CD4-positive, alpha-beta T cell treated with Interleukin-4 for 1 hour (primary cell): ENCODE measurements at regions not wholly inside any gene's neighbourhood (a gene's known extent, or its start where the extent isn't known, plus 50 kb on each side); places are given as distances from the start of the nearest gene placed in this dataset.

Source experiments
- DNase-seq, 2 donors: peaks; one replicate each; pipeline ENCODE4 v3.0.0-alpha.2; 2020 to 2022

DNA sequence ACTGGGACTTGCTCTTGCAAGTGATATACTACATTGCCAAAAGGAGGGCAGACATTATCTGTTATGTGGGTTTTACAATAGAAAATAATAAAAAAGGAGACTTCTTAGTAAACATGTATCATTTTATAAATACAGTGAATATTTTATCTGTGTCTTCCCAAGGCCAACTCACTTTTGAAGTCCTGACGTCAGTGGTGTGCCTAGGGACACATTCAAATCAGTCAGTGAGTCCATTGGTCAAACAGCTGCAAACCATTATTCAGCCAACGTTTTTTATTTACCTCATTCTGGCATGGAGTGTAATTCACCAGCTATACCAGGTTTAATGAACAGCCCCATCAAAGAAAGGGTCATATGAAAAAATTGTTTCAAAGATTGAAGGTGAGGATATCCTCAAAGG, 263.7 kb downstream of the IPMK start:
- DNase-seq: no peak

DNA sequence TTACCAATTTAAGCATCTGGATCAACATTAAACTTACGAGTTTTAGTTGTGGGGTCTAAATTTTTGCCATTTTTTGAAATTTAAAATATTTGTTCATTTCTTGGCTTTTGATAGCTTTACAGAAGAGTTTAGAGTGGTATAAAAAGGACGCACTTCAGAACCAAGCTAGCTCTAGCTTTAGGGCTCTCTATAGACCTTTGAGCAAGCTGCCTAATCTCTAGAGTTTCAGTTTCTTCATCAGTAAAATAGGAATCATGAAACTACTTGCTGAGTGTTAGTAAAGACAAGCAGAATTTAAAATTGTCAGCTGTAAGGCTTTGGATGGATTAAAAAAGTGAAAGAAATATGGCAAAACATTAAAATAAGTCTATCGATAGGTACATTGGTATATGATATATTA, 266.5 kb downstream of the IPMK start:
- no peak for DNase-seq

DNA sequence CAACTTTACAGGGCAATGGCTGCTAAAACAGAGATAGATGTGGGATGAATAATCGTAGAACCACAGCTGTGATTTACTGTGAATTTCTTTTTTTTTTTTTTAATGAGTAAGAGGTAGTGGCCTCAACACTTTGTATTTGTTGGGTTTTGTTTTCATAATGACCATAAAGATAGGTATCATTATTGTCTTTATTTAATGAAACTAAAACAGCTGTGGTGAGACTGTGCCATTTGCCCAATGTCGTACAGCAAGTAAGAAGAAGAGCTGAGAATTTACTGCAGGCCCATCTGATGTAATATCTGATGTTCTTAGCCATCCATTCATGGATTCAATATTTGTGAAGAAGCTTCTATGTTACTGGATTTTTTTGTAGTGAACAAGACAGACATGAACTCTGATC, 271.2 kb downstream of the IPMK start:
- DNase-seq: no peak

DNA sequence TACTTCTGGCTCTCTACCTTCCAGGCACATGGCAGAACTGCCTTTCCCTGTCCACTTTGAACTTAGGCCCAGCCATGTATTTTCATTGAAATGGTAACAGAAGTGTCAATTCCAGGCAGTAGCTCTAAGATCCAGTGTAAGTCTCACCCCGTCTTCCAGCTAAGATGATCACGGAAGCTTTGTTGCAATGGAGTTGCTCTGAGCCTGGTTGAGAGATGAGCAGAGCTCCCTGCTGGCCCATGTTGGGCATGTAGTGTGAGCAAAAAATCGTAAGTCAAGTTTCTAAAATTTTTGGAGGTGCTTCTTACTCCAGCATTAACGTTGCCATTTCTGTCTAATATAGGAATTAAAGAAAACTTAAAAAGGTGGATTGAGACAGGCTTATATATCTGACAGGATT, 274.4 kb downstream of the IPMK start:
- no peak for DNase-seq

DNA sequence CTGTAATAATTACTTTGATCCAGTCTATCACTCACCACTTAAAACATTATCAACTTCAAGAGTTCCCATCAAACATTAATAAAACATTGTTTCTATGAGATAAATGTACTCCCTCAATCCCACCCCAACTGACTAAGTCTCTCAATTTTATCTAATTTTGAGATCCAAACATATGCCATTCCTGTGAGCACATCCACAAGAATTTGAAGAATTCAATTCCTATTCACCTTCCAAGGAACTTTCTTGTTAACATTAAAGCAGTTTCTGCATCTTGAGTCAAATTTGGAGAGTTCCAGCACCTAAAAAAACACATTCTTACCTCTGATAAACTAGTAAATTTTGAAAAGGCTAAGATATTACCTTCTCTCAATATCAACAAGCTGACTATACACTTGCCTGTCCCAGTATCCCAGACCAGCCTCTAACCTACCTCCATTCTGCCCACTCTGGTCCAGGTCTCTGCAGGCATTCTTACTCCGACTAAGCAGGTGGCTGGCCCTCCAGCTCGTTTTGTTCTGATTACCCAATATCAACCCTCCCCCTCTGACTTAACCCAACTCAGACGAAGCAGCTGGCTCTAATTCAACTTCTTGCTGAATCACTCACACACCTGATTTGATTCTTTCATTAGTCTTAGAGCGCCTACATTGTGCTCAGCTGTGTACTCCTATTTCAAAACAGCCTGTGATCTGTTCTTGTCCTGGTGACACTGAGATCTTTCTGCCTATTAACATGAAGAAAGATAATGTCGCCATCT, 275.2 kb downstream of the IPMK start:
- no peak for DNase-seq

DNA sequence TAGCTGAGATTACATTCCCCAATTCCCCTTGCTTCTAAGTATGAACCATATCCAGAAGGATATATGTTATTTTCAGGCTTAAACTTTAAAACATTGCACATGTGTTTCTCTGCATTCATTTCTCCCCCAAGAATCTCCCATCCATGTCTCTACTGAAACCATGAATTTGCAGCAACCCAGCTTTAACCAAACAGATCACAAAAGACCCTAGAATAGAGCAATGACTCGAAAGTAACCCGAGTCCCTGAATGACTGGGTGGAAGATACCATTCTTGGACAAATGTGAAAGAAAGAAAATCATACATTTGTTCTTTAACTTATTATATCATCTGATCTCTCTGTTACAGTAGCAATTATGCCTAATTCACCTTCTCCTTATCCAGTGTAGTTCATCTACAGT, 278.7 kb downstream of the IPMK start:
- DNase-seq: no peak

DNA sequence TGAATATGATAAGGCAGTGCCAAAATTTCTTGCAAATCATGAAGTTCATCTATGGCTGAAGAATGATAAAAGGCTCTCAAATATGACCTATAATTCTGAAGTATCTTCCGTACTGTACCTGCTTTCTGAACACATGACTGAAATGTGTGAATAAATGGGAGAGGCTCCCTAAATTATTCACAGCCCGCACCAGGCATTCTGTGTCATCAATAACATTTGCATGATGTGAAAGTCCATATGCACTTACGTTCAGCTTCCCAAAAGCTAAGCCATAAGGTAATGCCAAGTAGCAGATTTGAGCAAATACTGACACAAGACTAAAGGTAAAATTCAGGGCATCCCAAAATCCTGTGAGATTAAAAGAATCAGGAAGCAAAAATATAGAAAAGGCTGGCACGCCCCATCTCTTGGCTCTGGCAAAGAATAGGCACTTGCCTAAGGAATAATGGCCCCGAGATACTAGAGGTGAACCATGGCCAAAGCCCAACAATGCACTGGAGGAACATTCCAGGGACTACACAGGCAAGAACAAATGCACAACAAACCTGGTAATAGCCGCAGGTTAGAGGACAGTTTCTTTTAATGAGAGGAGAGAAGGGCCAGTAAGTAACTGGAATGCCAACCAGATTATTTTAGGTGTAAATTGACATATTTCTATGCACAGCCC, 280.5 kb downstream of the IPMK start:
- DNase-seq: no peak

DNA sequence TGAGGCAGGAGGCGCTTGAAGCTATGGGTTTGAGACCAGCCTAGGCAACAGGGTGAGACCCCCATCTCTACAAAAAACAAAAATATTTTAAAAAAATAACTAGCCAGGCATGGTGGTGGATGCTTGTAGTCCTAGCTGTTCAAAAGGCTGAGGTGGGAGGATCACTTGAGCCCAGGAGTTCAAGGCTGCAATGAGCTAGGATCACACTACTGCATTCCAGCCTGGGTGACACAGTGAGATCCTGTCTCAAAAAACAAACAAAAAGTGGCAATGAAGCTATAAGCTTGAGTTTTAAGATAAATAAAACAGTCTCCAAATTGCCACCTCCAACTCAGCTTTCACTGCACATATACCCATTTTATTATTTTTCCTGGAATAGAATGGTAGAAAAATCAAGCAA, 281.3 kb downstream of the IPMK start:
- no peak for DNase-seq

DNA sequence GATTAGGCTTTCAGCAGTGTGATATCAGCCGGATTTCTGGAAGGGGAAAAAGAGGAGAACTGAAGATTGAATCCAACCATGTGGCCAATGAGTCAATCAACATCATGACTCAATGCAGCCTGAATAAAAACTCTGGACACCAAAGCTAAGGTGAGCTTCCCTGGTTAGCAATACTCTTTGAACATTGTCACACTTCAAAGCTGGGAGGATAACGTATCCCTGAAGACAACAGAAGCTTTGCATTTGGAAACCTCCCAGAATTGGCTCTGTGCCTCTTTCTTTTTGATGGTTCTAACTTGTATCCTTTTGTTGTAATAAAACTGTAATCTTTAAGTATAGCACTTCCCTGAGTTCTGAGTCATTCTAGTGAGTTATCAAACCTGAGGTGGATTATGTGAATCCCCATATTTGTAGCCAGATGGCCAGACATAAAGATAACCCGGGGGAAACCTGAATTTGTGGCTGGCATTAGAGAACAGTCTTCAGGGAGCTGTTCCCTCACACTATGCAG, 284.4 kb downstream of the IPMK start:
- no peak for DNase-seq

DNA sequence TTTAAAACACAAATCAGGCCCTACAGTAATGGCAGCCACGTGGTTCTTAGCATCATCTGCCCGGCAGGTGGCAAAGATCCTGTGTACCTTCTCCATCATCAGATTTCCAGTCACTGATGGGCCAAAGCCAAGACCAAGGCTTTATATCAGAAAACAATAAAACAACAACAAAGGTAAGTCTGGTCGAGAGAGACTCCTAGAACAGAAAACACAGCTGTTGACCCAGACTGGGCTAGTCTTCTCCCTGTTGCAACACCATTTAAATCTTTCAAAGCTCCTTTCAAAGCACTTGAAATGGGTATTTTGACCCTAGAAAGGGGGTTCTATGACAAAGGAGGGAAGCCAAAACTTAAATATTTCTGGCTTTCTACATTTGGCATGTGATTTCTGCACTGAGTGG, 285.6 kb downstream of the IPMK start:
- no peak for DNase-seq

DNA sequence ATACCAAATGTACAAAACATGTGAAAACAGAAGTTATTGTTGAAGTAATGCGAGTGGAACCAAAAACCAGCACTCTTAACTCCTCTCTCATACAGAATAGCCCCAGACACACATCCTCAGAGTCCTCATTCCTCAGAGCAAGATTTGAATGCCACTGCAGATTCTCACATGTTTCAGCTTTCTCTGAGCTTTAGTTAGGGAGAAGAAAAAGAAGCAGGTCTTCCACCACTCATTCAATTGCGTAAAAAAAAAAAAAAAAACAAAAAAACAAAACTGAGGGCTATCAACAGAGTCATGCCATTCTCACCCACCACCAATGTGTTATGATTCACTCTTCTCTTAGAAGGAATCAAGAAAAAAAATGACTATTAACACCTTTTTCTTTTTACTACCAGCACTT, 287.7 kb downstream of the IPMK start:
- no peak for DNase-seq

DNA sequence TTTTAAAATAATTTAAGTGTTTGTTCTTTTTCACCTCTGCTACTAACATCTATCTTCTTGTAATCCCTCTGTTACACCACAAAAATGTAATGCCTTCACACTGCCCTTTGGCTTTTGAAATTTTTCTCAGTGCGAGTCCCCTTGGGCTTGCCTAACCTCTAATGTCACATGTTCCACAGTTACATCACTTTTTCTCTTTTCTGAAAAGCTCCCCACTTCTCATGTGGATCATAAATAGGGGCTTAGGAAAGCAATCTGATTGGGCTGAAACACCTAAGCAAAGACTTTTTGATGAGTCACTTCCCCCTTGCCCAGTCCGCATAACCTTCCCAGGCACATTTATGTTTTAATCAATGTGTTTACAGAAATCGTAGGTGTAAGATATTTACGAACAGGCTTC, 288.2 kb downstream of the IPMK start:
- no peak for DNase-seq

DNA sequence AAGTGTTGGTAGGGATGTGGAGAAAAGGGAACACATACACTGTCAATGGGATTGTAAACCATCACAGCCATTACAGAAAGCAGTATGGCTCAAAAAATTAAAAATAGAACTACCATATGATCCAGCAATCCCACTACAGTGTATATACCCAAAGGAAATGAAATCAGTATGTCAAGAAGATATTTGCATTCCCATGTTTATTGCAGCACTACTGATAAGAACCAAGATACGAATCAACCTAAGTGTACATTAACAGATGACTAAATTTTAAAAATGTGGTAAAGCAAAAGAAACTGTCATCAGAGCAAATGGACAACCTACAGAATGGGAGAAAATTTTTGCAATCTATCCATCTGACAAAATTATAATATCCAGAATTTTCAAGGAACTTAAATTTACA, 290.4 kb downstream of the IPMK start:
- no peak for DNase-seq

DNA sequence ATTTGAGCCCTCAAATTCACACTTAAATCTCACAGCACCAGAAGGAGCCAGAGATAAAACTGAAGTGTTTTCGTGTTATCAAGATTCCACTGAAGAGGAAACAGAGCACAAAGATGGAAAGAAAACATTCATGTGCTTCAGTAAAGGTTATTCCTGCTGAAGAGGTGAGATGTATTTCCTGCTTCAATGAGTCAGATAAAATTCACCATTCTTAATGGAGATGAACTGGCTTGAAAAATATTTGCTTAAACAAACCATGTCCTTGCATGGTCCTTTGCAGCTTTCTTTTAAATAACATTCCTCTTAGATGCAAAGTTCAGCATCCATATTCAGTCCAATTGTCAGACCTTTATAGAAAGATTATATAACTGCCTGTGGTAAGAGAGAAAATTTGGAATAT, 294.2 kb downstream of the IPMK start:
- DNase-seq: no peak

DNA sequence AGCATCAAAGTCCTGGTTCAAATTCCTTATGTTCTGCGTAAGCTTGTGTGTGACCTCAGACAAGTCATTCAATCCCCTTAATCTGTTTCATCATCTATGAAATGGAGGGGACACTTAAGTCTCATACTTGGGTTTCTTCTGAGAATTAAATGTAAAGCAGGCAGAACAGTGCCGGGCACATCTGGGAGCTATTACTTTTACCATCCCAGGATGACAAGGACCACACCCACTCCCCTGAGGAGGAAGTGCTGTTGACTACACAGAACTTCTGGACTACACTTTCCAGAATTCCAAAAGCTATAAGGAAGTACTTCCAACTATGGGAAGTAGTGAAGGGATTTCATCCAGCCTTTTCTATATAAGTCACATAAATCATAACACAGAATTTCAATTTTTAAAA, 294.9 kb downstream of the IPMK start:
- DNase-seq: no peak

DNA sequence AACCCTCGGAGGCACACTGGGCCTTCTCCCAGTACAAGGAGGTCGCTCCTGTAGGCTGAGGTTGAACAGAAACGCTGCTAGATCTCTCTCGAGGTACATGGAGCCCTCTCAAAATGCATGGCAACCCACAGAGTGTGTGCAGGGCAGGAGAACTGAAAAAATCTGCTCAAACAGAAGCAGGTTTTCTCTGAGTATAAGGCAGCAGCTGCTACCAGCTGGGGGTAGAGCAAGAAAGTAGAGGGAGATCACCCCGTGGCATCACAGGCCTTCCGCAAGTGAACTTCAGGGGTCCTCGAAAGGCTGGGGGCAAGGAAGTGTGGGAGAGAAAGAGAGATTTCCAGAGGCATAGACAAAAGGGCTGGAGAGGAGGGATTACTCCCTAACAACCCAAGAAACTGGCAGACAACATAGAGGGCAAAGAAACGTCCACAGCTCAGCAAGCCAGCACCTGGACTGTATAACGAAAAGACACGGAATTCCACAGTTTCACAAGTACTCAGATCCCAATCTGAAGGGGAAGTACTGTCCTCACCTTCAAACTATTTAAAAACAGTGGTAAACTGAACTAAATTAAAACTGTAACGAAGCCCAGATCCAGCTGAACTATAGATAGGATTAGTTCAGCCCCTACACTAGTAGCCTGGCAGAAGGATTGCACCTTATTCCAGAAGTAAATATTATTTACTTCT, 299.2 kb downstream of the IPMK start:
- DNase-seq: no peak

DNA sequence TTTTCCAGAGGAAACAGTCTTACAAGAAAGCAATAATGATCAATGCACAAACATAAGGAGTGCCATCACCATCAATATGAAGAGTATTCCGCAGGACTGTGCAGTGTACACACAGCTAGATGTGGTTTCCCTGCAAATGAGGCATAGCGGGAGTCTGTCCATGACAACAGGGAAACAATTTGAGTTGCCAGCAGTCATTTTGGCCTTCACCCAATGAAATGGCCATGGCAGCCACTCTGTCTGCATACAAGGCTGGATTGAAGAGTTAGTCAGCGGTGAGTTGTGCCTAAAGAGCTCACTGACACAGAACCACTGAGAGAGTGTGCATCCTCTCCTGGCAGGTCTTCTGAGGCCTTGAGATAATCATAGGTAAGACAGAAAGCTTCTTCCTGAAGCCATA, 303.3 kb downstream of the IPMK start:
- DNase-seq: no peak

DNA sequence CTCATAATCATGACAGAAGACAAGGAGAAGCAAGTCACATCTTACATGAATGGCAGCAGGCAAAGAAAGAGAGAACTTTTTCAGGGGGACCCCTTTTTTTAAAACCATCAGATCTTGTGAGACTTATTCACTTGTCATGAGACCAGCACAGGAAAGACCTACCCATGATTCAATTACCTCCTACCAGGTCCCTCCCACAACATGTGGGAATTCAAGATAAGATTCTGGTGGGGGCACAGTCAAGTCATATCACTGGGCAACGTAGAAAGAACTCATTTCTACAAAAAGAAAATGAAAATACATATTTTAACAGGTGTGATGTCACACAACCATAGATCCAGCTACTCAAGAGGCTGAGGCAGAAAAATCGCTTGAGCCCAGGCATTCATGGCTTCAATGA, 304.1 kb downstream of the IPMK start:
- no peak for DNase-seq

DNA sequence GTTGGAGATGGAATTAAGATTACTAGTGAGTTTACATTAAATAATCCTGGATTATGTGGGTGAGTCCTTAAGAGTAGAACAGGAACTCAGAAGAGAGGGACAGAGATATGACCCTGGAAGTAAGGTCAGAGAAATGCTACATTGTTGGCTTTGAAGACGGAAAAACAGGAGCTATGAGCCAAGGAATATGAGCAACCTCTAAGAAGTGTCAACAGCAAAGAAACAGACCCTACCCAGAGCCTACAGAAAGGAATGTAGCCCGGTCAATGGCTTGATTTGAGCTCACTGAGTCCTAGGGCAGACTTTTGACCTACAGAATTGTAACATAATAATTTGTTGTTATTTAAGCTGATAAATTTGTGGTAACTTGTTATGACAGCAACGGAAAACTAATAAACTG, 304.9 kb downstream of the IPMK start:
- no peak for DNase-seq

DNA sequence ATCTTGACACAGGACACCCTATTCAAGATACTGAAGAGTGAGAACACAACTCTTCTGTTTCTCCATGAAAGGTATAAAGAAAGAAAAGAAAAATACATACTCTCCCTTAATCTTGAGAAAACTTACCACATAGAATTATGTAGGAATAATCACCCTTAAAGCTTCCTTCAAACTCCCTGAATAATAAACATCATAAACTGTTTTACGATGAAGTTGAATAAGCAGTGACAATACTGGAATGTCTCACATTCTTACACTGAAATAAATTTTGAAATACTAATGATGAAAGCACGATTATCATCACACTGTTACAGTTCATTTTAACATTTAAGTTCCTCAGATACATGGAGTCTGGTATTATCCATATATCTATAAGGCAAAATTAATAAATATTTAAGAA, 306.2 kb downstream of the IPMK start:
- no peak for DNase-seq

DNA sequence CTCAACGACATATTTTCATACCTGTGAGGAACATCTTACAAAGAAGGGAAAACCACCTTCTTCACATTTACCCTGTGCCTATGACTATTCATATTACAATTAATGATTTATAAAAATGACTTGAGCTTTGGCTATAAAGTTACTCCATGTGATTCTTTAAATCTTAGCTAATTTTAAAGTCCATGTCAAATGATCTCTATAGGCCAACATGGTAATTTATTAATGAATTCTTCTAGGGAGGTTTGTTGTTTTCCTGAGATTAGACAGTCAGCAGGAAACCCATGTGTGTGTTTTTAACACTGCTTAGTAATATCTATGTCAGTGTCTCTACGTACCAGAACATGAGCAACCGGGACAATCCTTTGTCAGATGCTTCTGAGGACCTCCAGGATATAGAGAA, 307.3 kb downstream of the IPMK start:
- no peak for DNase-seq

DNA sequence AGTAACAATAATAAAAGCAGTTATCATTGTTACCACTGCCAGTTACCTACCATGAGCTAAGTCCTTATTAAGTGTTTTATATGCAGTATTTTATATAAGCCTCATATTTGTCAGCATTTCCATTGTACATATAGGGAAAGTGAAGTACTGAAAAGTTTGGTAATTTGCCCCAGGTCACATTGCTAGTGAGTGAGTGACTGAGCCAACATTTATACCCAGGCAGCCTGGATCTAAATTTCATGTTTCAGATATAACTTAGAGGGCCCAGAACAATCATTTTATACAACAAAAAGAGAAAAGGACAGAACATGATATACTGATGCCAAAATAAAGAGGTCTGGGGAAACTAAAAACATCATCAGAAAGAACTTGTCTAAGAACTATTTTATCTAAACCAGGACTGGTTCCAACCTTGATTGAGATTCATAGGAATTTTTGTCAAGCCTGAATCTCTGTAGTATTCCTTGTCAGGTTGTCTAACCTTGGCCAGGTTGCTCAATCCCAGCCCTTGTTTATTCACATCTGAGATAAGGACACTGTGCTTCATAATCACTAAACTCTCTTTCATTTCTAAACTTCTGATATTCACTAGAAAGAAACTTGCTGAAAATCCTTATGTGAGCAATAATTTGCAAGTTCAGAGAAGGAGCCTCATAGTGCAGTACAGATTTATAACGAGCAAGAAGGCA, 308.2 kb downstream of the IPMK start:
- DNase-seq: no peak

DNA sequence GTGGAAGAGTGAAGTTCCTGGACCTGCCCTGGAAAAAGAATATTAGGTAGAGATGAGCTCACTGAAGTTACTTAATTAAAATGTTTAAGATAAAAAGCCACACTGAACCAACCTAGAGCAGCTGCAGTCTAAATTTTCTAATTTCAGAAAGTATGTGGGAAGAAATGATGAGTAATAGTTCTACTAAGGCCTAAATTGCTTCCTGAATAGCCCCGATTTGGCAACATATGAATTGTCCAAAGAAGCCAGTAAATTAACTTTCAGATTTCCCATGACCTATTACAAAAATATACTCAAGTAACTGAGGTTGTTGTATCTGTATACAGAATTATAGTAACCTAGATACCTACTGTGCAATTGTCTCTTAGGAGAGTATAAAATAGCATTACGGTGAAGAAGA, 312.6 kb downstream of the IPMK start:
- DNase-seq: no peak

DNA sequence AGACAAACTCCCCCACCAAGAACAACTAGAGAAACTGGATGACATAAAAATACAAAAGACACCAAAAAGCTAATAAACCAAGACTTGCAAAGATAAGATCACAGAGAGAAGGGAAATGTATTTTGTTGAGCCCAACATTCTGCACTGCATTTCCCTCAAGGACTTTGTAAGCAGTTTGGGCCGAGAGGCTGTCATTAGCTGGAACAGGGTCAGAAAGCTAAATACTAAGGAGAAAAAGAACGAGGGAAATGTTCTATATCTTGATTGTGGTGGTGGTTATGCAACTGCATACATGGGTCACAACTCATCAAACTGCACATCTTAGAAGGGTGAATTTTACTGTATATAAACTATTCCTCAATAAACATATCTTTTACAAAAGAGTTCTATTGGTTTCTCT, 315.0 kb downstream of the IPMK start:
- no peak for DNase-seq
